GM18498 (cell line): ENCODE measurements at regions not wholly inside any gene's neighbourhood (a gene's known extent, or its start where the extent isn't known, plus 50 kb on each side); places are given as distances from the start of the nearest gene placed in this dataset.

Experiments
- ATAC-seq: cut with Tn5 transposase; IDR thresholded peaks from one replicate; pipeline ENCODE4 v1.9.1; 2021; ENCODE audit warnings: mild to moderate bottlenecking, moderate library complexity; ENCODE audit not compliant: unreplicated experiment

DNA sequence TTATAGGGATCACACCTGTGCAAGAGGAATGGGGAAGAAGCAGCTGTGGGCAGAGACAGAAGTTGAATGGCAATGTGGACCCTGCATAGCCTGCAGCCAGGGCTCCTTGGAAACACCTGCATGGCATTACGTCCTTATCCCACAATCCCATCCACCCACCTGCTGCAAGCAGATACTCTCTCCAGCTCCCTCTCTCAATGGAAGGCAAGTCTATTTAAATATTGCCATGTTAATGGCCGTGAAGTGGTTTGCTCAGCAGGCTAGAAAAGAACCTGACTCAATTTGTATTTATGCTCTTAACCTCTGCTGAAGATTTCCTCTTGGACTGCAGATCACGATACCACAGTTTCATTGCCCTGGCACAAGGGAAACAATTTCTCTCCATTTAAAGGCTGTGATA, 417.0 kb downstream of the TYW1 start:
- no peak for ATAC-seq

DNA sequence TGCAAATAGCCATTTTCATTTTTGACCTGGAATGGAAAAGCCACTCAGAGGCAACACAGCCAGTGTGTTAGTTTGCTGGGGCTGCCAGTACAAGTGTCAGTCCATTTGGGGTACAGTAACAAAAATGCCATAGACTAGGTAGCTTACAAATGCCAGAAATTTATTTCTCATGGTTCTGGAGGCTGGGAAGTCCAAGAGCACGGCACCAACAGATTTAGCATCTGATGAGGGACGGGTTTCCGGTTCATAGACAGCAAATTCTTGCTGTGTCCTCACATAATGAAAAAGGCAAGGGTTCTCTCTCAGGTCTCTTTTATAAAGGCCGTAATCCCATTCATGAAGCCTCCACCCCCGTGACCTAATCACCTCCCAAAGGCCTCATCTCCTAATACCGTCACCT, 418.2 kb downstream of the TYW1 start:
- no peak for ATAC-seq

DNA sequence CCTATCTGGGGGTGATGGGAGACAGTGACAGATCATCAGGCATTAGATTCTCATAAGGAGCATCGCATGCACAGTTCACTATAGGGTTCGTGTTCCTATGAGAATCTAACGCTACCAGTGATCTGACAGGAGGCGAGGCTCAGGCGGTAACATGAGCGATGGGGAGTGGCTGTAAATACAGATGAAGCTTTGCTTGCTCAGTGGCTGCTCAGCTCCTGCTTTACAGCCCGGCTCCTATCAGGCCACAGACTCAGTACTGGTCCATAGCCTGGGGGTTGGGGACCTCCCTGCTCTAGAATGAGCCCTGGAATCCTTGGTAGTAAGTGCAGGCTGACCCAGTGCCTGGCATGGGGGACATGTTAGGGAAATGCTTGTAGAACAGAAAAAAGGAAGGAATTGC, 426.0 kb downstream of the TYW1 start:
- no peak for ATAC-seq

DNA sequence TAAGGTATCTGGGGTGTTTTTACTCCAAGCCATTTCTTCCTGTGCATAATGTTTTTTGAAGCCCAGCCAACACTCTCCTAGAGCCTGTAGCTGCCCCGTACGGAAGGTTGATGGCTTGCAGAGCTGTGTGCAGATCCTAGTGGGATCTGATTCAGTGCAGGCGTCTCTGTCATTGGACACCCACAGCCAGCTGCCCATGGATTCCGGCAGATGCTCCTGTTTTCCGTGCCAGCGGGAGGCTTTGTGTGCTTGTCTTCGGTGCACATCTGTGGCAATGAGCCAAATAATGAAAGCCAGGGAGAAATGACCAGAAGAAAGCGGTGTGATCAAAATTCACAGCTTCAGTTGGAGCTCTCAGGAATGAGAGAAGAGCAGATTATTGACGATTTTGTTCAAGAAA, 426.4 kb downstream of the TYW1 start:
- no peak for ATAC-seq

DNA sequence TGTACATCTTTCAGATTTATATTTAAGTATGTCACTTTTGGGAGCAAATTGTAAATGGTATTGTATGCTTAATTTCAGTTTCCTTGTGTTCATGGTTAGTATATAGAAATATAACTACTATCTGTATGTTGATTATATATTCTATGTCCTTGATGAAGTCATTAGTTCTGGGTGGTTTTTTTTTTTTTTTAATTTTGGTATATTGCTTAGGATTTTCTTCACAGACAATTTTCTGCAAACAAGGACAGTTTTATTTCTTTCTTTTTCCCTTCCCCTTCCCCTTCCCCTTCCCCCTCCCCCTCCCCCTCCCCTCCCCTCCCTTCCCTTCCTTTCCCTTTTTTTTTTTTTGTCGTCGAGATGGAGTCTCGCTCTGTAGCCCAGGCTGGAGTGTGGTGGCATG, 430.0 kb downstream of the TYW1 start:
- ATAC-seq: no peak

DNA sequence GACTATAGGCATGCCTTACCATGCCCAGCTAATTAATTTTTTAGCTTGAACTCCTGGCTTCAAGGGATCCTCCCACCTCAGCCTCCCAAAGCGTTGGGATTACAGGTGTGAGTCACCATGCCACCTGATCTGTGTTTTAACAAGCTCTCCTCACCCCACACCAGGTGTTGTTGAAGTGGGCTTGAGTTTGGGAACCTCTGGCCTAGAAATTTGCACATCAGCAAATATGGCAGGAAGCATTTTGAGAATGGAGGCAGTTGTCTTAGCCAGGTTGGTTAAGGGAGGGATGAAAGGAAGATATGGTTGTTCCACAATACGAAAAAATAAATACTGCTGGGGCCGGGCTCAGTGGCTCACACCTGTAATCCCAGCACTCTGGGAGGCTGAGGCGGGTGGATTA, 433.1 kb downstream of the TYW1 start:
- no peak for ATAC-seq

DNA sequence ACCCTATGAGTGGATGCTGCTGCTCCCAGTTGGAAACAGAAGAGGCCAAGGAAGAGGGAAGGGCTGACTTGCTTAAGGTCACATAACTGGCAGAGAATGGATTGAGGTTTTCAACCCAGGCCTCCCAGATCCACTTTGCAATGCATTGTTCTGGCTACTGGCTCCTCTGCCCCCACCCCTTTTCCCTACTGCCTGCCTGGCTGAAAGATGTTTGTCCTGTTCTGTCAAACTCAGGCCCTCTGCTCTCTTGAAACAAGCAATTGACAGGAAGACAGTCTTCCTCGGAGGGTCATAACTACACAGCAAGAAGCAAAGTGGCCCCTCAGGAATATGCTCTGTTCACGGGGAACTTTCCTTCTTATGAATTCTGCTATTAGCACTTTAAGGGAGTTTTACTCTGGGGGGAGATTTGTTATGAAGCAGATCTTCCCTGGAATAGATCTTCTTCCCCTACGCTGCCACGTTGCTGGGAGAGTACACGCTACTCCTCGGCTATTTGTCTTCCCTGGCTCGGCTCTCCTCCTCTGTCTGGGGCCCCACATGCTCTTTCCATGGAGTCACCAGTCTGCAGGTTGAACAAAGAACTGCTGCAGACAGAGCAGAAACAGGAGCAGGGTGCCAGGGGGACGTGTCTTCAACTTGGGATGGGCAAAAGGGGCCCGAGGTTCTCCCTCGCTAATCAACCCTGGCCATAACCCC, 436.1 kb downstream of the TYW1 start:
- no peak for ATAC-seq

DNA sequence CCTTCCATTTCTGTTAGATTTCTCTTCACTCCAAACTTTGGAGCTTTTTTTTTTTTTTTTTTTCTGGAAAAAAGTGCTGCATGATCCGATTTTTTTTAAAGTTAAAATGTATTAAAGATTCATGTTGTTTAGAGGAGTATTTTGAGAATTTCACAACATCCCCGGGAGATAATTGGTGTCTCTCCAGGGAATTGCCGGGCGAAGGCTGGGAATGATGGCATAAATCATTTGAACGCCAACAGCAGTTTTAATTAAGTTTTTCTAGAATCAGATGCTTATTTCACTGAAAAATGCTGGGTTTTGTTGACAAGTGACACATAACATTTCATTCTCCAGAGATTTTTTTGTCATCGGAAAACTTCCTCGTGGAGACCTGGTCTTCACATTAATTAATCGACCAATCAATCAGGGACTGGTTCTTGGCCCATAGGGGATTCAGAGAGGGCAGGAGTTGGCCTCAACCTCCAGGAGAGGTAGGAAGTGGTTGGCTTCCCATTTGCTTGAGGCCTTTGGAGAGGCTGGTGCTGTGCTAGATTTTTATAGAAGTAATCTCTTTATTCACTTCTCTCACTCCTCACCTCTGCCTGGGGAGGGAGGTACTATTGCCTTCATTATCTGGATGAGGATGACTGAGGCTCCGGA, 439.4 kb downstream of the TYW1 start:
- no peak for ATAC-seq

DNA sequence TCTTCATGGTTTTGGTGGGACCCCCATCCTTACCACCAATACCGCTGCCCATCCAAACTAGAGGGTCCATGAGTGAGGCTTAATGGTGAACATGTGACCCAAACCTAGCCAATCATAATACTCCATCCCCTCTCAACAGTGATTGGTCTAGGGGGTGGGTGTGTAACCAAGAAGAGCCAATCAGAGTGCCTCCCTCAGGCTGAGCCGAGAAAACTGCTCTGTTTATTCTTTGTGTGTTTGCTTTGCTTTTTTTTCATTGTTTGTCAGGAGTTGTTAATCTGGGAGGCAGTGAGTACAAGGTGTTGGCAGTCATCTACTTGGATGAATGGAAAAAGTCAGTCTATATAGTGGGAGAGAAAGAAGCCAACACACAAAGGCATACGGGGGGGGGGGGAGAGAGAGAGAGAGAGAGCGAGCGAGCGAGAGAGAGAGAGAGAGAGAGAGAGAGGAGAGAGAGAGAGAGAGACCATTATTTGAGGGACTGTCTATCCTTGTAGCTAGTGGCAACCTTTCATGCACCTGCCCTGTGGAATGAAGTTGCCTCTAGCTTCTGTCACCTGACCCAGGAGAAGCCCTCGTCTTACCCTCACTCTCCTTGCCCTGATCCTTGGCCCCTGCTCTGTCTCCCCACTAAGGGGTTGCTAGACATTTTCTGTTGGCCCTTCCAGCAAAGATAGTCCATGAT, 441.7 kb downstream of the TYW1 start:
- no peak for ATAC-seq

DNA sequence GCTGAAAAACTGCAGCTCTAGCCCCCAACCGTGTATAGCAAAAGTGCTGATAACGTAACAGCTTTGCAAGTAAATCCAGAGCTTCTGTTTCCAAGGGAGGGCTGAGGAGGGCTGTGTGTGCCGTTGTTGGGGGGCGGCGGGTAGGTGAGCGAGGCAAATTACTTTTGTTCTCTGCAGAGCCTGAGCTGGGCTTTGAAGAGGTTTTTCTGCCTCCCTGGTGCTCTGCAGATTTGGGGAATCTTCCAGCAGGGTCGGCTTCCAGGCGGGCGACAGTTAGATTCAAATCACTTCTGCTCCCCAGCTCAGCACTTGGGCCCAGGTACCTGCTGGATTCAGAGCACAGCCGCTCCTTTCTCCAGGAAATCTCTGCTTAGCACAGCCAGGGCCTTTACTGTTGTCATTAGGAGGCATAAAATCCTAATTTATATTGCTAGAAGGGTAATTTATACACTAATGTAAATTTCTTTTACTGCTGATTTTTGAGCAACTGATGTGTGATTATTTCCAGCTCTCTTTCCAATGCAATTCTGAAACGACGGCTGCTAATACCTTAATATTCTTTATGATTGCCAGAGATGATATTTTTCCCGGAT, 442.4 kb downstream of the TYW1 start:
- ATAC-seq: no peak

DNA sequence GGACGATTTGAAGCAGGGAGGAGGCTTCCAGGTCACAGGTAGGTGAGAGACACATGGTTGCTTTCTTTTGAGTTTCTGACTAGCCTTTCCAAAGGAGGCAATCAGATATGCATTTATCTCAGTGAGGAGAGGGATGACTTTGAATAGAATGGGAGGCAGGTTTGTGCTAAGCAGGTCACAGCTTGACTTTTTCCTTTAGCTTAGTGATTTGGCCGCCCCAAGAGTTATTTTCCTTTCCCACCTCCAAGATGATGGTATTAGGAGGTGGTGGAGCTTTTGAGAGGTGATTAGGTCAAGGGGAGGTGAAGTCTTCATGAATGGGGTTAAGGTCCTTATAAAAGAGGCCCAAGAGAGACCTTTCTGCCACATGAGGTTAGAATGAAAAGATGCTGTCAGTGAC, 443.7 kb downstream of the TYW1 start:
- no peak for ATAC-seq

DNA sequence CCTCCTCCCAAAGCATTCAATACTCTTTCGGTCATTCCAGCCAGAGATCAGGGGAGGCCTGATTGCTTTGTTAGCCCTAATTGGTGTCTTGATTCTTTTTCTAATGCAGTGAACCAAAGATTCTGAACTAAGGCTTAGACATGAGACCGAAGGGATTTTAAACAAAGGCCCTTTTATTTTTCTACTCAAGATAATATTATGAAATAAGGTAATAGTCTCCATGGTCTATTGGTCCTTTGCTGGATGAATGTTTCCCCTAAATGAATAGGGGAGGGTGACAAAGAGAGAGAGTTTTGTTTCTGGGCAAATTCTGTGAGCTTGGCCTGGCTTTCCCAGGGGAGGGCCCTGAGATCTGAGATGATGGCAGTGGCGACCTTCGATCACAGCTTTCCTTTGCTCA, 449.1 kb downstream of the TYW1 start:
- no peak for ATAC-seq

DNA sequence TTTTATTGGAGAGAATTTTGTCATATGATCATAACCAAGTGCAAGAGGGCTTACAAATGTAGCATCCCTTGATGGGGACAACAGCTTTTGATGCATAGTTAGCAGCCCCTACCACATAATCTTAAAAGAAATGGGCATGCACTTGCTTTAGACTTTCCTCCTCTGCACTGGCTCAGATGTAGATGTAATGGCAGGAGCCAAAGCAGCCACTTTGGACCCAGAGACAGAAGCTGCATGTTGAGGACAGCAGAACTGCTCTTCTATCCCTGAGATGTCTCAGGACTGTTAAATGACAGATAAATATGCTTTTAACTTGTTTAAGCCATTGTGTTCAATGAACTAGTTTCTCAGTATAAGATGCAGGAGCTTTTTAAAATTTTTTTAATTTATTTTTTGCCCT, 450.7 kb downstream of the TYW1 start:
- ATAC-seq: no peak

DNA sequence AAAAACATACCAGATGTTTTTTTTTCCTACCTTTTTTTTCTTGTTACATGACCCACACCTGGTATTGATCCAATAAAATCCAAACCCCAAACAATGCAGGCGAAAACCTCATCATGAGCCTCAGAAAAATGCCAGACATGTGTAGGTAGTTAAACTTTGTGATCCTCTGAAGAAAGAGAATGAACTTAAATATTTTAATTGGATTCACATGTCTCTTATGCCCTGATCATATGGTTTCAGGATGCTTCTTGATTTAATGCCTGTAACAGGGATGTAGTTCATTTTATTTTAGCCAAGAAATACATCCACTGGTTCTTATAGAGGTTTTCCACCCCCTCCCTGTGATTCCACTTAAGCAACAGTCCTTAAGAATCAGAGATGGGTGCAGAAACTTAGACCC, 451.6 kb downstream of the TYW1 start:
- no peak for ATAC-seq

DNA sequence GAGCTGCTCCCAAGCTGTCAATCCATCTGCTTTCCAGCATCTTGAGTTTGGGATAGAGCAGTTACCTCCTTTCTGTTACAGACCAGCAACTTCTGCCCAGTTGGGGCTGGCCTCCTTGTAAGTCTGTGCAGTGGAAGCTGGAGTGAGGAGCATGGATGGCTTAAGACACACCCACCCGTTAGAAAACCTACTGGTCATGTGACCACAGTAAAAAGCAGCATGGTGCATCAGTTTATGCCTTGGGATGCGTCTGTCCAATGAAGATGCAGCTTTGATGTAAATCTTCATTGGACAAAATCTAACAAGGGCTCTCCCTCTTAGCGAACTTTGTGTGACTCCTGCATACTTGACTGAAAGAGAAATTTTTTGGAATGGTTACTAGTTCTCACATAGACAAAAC, 453.5 kb downstream of the TYW1 start:
- no peak for ATAC-seq

DNA sequence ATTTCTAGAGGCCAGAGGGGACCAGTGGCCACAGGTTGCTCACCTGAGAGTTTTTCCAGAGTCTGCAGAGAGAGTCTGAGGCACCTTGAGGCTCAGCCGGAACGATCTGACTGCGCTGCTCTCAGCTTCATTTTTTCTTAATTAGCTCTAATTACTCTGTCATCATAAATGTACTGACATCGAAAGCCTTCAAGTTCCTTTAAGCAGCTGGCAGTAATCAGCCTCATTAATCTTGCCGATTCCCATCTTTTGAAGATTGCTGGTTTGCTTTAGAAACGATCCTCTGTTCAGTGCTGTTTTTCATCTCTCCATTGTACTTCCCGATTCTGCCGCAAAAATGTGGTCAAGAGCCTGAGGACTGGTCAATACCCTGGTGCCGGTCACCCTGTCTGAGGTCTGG, 454.7 kb downstream of the TYW1 start:
- no peak for ATAC-seq

DNA sequence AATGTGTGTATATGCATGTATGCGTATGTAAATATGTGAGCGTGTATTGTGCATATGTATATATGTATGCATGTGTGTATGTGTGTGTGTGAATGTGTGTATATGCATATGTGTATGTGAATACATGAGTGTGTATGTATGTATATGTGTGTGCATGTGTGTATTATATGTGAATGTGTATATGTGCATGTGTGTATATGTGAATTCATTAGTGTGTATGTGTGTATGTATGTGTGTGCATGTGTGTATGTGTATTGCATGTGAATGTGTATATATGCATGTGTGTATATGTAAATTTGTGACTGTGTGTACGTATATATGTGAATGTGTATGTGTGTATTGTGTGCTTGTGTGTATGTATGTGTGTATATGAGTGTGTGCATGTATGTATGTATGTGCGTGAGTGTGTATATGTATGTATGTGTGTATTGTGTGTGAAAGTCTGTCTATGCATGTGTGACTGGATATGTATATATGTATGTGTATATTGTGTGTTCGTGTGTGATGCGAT, 455.9 kb downstream of the TYW1 start:
- no peak for ATAC-seq

DNA sequence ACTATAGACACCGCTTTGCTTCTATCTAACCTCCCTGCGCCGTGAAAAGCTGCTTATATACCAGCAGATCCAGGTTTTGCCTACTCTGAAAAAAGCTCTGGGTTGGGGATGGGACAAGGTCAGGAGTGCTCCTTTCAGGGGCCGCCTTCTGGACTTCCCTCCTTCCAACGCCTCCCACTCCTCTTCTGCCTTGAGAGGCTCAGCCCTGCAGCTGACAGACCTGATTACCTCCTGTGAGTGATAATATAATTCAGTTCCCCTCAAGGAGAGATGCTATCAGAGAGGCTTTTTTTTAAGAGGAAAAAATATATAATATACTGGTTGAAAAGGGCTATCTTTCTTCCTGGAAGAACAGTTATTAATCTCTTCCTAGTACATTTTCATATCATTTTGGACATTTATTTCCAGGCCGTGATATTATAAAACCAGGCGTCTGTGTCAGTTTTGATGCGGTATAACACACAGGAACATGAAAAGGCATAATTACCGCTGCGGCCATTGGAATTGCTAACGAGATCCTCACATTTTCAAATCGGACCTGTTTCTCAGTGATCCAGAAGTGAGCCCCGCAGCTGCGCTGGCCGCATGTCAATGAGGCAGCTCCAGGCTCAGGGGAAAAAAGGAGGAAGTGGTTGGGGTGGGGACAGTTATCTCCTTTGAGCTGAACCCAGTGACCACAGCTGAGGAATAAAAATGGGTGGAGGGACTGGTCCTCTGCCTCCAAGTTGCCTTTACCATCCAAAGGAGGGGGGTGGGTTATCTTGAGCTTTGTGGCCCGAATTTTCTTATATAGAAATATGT, 457.1 kb downstream of the TYW1 start:
- ATAC-seq: no peak

DNA sequence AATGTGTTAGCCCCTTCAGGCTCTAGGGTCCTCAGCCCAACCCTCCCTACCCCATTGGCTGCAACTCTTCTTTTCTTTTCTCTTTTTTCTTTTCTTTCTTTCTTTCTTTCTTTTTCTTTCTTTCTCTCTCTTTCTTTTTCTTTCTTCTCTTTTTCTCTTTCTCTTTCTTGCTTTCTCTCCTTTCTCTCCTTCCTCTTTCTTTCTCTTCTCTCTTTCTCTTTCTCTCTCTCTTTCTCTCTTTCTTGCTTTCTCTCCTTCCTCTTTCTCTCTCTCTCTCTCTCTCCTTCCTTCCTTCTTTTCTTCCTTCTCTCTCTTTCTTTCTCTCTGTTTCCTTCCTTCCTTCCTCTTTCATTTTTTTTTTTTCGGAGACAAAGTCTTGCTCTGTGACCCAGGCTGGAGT, 458.9 kb downstream of the TYW1 start:
- ATAC-seq: no peak

DNA sequence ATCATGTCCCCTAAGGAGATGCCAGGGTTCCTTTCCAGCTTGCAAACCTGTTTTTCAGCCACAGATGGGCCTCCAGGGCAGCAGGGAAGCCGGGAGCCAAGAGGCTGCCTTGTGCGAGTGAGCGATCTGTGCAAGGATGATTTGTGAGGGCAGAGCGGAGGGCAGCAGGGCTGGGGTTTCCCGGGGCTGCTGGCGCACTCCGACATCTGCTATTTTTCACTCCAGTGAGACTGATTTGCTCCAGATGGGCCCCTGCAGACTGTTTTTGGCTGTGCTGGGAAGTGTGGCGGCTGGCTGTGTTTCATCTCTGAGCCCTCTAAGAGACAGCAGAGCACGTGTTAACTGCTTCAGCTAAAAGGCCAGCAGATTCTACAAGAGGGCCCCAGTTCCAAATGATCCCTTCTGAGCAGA, 466.2 kb downstream of the TYW1 start:
- no peak for ATAC-seq

DNA sequence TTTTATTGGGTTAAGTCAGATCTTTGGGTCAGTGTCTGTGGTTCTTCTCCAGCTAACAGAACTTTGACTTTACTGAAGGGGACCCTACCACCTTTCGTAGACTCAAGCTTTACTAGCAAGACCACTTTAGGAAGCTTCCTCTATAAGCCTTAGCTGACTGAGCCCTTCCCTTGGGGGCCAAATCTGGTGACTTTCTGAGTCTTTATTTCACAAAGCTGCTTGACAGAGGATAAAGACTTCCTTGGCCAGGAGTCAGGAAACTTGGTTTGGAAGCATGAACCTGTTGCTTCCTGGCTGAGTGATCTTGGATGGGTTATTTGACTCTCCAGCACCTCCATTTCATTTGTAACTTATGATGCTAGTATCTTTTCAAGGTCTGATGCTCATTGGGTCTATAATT, 466.7 kb downstream of the TYW1 start:
- no peak for ATAC-seq
